GM12874 (cell line): ENCODE measurements at regions not wholly inside any gene's neighbourhood (a gene's known extent, or its start where the extent isn't known, plus 50 kb on each side); places are given as distances from the start of the nearest gene placed in this dataset.
A peak's percentile ranks its signal among the peaks of the same experiment; 100 is the strongest.

Source experiments
- CTCF ChIP-seq: IDR thresholded peaks from 2 replicates; pipeline ENCODE4 v1.5.1; 2011; ENCODE audit warnings: low read depth, mild to moderate bottlenecking, control low read depth, low read length, moderate library complexity; ENCODE audit not compliant: insufficient read depth

- TF ChIP-seq CTCF, result no peak
These were observed 1324.1 kb upstream of the SLC39A10 start for GRCh38 chr2:194332799-194333490.

- no peak for TF ChIP-seq CTCF
These were observed 1328.6 kb upstream of the SLC39A10 start for GRCh38 chr2:194328456-194328855.

GRCh38 chr2:194327196-194327888 lies 1329.7 kb upstream of the SLC39A10 start:
- TF ChIP-seq CTCF, result no peak

- TF ChIP-seq CTCF, result no peak
These were observed 1333.3 kb upstream of the SLC39A10 start for GRCh38 chr2:194323740-194324139.

- TF ChIP-seq CTCF, result no peak
These were observed 1336.5 kb upstream of the SLC39A10 start for GRCh38 chr2:194320520-194320919.

GRCh38 chr2:194319222-194319992 lies 1337.6 kb upstream of the SLC39A10 start:
- TF ChIP-seq CTCF, result peak; percentile 46

GRCh38 chr2:194314042-194314441 lies 1343.0 kb upstream of the SLC39A10 start:
- no peak for TF ChIP-seq CTCF
